ENCODE measurements at regions not wholly inside any gene's neighbourhood (a gene's known extent, or its start where the extent isn't known, plus 50 kb on each side); places are given as distances from the start of the nearest gene placed in this dataset.

DNA sequence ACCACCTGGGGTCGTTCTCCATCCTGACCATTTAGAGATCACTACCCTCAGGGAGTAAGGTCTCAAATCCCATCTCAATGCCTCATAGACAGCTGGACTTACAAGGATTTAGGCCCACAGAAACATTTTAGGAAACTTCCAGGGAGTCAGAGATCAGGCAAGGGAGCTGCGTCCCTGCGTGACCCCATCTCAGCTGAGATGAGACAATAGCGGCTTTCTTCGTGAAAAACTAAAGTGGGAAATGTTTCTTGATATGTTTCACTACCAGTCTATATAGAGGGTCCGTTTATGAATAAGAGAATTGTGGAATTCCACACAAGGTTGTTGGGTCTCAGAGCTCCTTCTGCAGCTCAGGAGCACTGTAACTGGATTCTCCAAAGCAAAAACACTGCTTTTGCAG, 105.1 kb downstream of the VCPKMT start:
- Mint-ChIP-seq H3K27ac (no peak overlapping the region), H3K4me1 (peaks cover 13 to 46% (median 20%) of the 10 kb centered on the region in 7 donors), H3K36me3 (peaks cover 4 to 25% (median 16%) of the 10 kb centered on the region in 5 donors), H3K9me3 (peaks cover 0 to 2% (median 0%) of the 10 kb centered on the region in 11 donors), H3K27me3 (no peaks in the 10 kb centered on the region), H3K4me3 (no peak overlapping the region)
- POLR2A ChIA-PET, result interaction anchor here (0.8 to 1.1 kb wide), 2 partner anchors 9 to 16 kb away, joined by 3 read pairs; no protein-coding TSS in a partner anchor
- no peak overlapping the region for H3K4me3 ChIP-seq (ENCODE audit: low read length)
- H3K9me3 ChIP-seq (ENCODE audit: control insufficient read depth in 2 of 3, low read length in 3 of 3), result no peaks in the 10 kb centered on the region
- H3K27me3 ChIP-seq (ENCODE audit: control insufficient read depth in 2 of 2, insufficient read depth in 2 of 2, low read length in 2 of 2), result no peaks in the 10 kb centered on the region
- intact Hi-C loops (cut with micrococcal nuclease), result no loop called here
- H3K36me3 ChIP-seq (ENCODE audit: control insufficient read depth in 2 of 3, insufficient read depth in 3 of 3, low read length in 3 of 3), result no peaks in the 10 kb centered on the region
- DNase-seq (no peak), ATAC-seq (no peak)
- peaks cover 0 to 2% of the 10 kb centered on the region in 2 donors for H3K4me1 ChIP-seq (ENCODE audit: control insufficient read depth in 2 of 2, insufficient read depth in 2 of 2, low read length in 2 of 2)
- no peak overlapping the region for H3K27ac ChIP-seq (ENCODE audit: low read depth, low read length)
- CTCF ChIA-PET, result interaction anchor here (0.6 to 0.9 kb wide), 2 partner anchors 93 to 149 kb away, joined by 4 read pairs; no protein-coding TSS in a partner anchor

DNA sequence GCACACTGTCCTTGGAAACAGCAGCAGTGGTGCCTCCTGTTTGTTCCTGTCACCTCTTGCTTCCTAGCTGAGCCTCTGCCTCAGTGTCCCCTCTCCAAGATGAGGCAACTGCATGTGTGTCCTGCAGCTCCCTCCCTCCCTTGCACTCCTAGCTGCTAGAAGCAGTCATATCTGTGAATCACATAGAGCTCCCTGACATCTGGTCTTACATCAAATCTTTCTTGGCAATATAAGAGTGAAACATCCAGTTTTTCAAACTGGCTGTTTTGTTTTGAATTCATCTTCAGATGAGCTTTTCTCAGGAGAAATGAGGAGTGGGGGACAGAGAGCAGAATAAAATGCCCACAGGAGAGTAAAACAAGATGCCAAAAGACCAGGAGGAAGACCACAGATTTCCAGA, 103.7 kb downstream of the VCPKMT start:
- Histone ChIP-seq H3K27ac (ENCODE audit: low read depth, low read length) (no peak overlapping the region), H3K27me3 (ENCODE audit: control insufficient read depth in 2 of 2, insufficient read depth in 2 of 2, low read length in 2 of 2) (no peaks in the 10 kb centered on the region), H3K4me3 (ENCODE audit: low read length) (no peak overlapping the region), H3K36me3 (ENCODE audit: control insufficient read depth in 2 of 3, insufficient read depth in 3 of 3, low read length in 3 of 3) (no peaks in the 10 kb centered on the region), H3K4me1 (ENCODE audit: control insufficient read depth in 2 of 2, insufficient read depth in 2 of 2, low read length in 2 of 2) (peaks cover 0 to 4% of the 10 kb centered on the region in 2 donors), H3K9me3 (ENCODE audit: control insufficient read depth in 2 of 3, low read length in 3 of 3) (no peaks in the 10 kb centered on the region)
- ATAC-seq (no peak), DNase-seq (no peak)
- intact Hi-C loops (cut with micrococcal nuclease), result no loop called here
- peaks cover 0 to 2% (median 0%) of the 10 kb centered on the region in 11 donors for H3K9me3 Mint-ChIP-seq
- H3K27ac Mint-ChIP-seq, result peak overlapping the region in 3 of 9 donors; percentile 12 to 49 (median 46)
- CTCF ChIA-PET, result no interaction called here
- no peaks in the 10 kb centered on the region for H3K27me3 Mint-ChIP-seq
- H3K36me3 Mint-ChIP-seq, result peaks cover 4 to 30% (median 18%) of the 10 kb centered on the region in 5 donors
- peaks cover 16 to 41% (median 30%) of the 10 kb centered on the region in 7 donors for H3K4me1 Mint-ChIP-seq
- no peak overlapping the region for H3K4me3 Mint-ChIP-seq
- POLR2A ChIA-PET, result interaction anchor here (0.7 to 1.7 kb wide), 2 partner anchors 9 to 11 kb away, joined by 3 to 6 read pairs; no protein-coding TSS in a partner anchor

DNA sequence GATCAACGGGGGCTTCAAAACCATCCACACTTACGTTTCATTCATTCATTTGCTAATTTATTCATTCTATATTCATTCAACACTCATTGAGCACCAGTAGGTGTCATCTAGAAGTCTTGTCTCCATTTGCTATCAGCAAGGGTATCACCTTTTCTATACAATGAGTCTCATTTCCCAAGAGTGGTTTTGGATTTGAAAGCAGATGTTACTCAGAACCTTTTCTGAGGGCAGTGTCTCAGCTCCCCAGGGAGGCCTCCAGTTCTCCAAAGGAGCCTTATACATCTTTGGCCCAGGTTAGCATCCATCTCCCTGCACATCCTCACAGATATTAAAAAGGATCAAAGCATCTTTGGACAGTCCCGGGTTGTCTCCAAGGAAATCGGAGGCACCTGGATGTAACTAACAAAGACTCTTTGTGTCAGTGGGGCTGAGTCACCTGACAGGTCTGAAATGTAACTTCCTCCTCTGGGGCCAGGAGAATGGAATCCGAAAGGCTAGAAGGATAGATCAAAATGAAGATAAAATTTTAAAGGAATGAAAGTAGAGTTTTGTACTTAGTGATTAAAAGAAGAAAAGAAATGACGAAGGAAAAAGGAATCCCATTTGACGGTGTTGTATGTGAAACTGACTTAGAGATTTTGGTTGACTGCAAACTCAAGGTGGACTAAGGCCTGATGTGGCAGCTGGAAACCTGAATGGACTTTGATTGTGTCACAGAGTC, 103.0 kb downstream of the VCPKMT start:
- H3K27ac ChIP-seq (ENCODE audit: low read depth, low read length), result no peak overlapping the region
- no peaks in the 10 kb centered on the region for H3K9me3 ChIP-seq (ENCODE audit: control insufficient read depth in 2 of 3, low read length in 3 of 3)
- peaks cover 0 to 4% of the 10 kb centered on the region in 2 donors for H3K4me1 ChIP-seq (ENCODE audit: control insufficient read depth in 2 of 2, insufficient read depth in 2 of 2, low read length in 2 of 2)
- intact Hi-C loops (cut with micrococcal nuclease), result no loop called here
- Mint-ChIP-seq H3K27ac (peak overlapping the region in 4 of 9 donors; percentile 7 to 40 (median 14)), H3K36me3 (peaks cover 4 to 30% (median 21%) of the 10 kb centered on the region in 5 donors), H3K27me3 (no peaks in the 10 kb centered on the region), H3K4me3 (no peak overlapping the region), H3K9me3 (peaks cover 0 to 2% (median 0%) of the 10 kb centered on the region in 11 donors), H3K4me1 (peaks cover 18 to 36% (median 30%) of the 10 kb centered on the region in 7 donors)
- POLR2A ChIA-PET, result interaction anchor here (0.7 to 1.7 kb wide), 3 partner anchors 9 to 81 kb away, joined by 3 to 6 read pairs (median 6); no protein-coding TSS in a partner anchor
- no peaks in the 10 kb centered on the region for H3K36me3 ChIP-seq (ENCODE audit: control insufficient read depth in 2 of 3, insufficient read depth in 3 of 3, low read length in 3 of 3)
- DNase-seq (no peak), ATAC-seq (no peak)
- H3K4me3 ChIP-seq (ENCODE audit: low read length), result no peak overlapping the region
- CTCF ChIA-PET, result no interaction called here
- no peaks in the 10 kb centered on the region for H3K27me3 ChIP-seq (ENCODE audit: control insufficient read depth in 2 of 2, insufficient read depth in 2 of 2, low read length in 2 of 2)

DNA sequence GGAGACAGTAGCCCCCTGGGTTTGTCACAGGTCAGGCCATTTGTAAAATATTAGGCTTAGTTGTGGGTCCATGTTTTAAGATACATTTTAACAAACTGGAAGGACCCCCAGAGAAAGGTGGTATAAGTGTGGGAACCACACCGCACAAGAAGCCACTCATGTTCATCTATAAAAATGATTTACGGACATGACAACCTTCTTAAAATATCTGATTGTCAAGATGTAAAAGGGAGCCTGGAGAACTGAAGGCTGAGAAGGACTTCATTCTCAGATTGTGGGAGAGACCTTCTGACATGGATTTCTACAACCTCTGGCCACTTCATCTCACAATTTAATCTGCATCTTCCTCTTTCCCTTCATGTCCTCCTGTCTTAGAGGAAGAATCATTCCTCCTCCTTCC, 102.4 kb downstream of the VCPKMT start:
- Mint-ChIP-seq H3K27ac (peak overlapping the region in 2 of 9 donors; percentile 17 to 32), H3K9me3 (peaks cover 0 to 3% (median 0%) of the 10 kb centered on the region in 11 donors), H3K4me1 (peaks cover 14 to 33% (median 28%) of the 10 kb centered on the region in 7 donors), H3K36me3 (peaks cover 4 to 30% (median 20%) of the 10 kb centered on the region in 5 donors), H3K4me3 (no peak overlapping the region), H3K27me3 (no peaks in the 10 kb centered on the region)
- Histone ChIP-seq H3K4me1 (ENCODE audit: control insufficient read depth in 2 of 2, insufficient read depth in 2 of 2, low read length in 2 of 2) (peaks cover 0 to 4% of the 10 kb centered on the region in 2 donors), H3K27ac (ENCODE audit: low read depth, low read length) (no peak overlapping the region), H3K4me3 (ENCODE audit: low read length) (no peak overlapping the region), H3K27me3 (ENCODE audit: control insufficient read depth in 2 of 2, insufficient read depth in 2 of 2, low read length in 2 of 2) (no peaks in the 10 kb centered on the region), H3K9me3 (ENCODE audit: control insufficient read depth in 2 of 3, low read length in 3 of 3) (no peaks in the 10 kb centered on the region), H3K36me3 (ENCODE audit: control insufficient read depth in 2 of 3, insufficient read depth in 3 of 3, low read length in 3 of 3) (no peaks in the 10 kb centered on the region)
- DNase-seq (no peak), ATAC-seq (no peak)
- CTCF ChIA-PET, result no interaction called here
- intact Hi-C loops (cut with micrococcal nuclease), result no loop called here
- POLR2A ChIA-PET, result interaction anchor here (0.8 kb wide), 1 partner anchor 81 kb away, joined by 6 read pairs; no protein-coding TSS in a partner anchor

DNA sequence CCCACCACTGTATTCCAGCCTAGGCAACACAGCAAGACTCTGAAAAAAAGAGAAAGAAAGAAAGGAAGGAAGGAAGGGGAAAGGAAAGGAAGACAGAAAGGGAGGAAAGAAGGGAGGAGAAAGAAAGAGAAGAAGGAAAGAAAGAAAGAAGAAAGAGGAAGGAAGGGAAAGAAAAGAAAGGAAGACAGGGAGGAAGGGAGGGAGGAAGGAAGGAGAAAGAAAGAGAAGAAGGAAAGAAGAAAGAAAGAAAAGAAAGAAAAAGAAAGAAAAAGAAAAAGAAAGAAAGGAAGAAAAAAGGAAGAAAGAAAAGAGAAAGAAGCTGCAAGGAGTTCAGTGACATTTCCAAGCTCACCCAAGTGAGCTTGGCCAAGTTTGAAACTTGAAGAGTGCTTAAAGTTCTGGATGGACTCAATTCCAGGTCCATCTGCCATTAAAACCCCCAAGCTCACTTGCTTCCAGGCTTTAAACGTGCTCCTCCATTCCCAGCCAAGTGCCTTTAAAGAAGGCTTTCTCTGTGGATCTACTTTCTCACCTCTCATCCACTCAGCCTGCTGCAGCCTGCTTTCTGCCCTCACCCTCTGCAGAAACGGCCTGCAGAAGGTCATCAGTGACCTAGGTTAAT, 101.5 kb downstream of the VCPKMT start:
- no peak overlapping the region for H3K4me3 Mint-ChIP-seq
- Histone ChIP-seq H3K4me3 (ENCODE audit: low read length) (no peak overlapping the region), H3K9me3 (ENCODE audit: control insufficient read depth in 2 of 3, low read length in 3 of 3) (peaks cover 0 to under 1% (median 0%) of the 10 kb centered on the region in 3 experiments), H3K27me3 (ENCODE audit: control insufficient read depth in 2 of 2, insufficient read depth in 2 of 2, low read length in 2 of 2) (no peaks in the 10 kb centered on the region), H3K36me3 (ENCODE audit: control insufficient read depth in 2 of 3, insufficient read depth in 3 of 3, low read length in 3 of 3) (peaks cover 0 to under 1% (median 0%) of the 10 kb centered on the region in 3 experiments), H3K27ac (ENCODE audit: low read depth, low read length) (no peak overlapping the region), H3K4me1 (ENCODE audit: control insufficient read depth in 2 of 2, insufficient read depth in 2 of 2, low read length in 2 of 2) (peaks cover 0 to 4% of the 10 kb centered on the region in 2 donors)
- H3K27me3 Mint-ChIP-seq, result no peaks in the 10 kb centered on the region
- H3K9me3 Mint-ChIP-seq, result peaks cover 0 to 13% (median 2%) of the 10 kb centered on the region in 11 donors
- H3K4me1 Mint-ChIP-seq, result peaks cover 12 to 42% (median 31%) of the 10 kb centered on the region in 7 donors
- ChIA-PET CTCF (no interaction called here), POLR2A (interaction anchor here (1.0 to 1.3 kb wide), 2 partner anchors 11 to 67 kb away, joined by 3 read pairs; no protein-coding TSS in a partner anchor)
- intact Hi-C loops (cut with micrococcal nuclease), result no loop called here
- DNase-seq (no peak), ATAC-seq (no peak)
- peak overlapping the region in 3 of 9 donors; percentile 32 to 73 (median 62) for H3K27ac Mint-ChIP-seq
- H3K36me3 Mint-ChIP-seq, result peaks cover 9 to 38% (median 21%) of the 10 kb centered on the region in 5 donors

DNA sequence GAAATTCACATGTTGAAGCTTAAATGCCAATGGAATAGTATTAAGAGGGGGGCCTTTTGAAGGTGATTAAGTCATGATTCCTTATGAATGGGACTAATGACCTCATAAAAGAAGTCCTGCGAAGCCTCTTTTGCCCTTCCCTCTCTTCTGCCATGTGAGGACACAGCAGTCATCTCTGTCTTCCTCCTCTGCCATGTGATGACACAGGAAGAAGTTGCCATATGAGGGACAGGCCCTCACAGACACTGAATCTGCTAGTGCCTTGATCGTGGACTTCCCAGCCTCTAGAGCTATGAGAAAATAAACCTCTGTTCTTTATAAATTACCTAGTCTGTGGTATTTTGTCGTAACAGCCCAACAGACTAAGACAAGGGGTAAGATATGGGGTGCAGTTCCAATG, 100.7 kb downstream of the VCPKMT start:
- no peak overlapping the region for H3K27ac ChIP-seq (ENCODE audit: low read depth, low read length)
- Mint-ChIP-seq H3K4me1 (peaks cover 11 to 43% (median 32%) of the 10 kb centered on the region in 7 donors), H3K27ac (peak overlapping the region in 2 of 9 donors; percentile 23 to 76), H3K27me3 (no peaks in the 10 kb centered on the region), H3K36me3 (peaks cover 12 to 39% (median 22%) of the 10 kb centered on the region in 5 donors), H3K4me3 (peak overlapping the region in 1 of 10 donors; percentile 32), H3K9me3 (peaks cover 0 to 17% (median 3%) of the 10 kb centered on the region in 11 donors)
- peaks cover 0 to 8% (median 0%) of the 10 kb centered on the region in 3 experiments for H3K9me3 ChIP-seq (ENCODE audit: control insufficient read depth in 2 of 3, low read length in 3 of 3)
- H3K27me3 ChIP-seq (ENCODE audit: control insufficient read depth in 2 of 2, insufficient read depth in 2 of 2, low read length in 2 of 2), result no peaks in the 10 kb centered on the region
- H3K4me3 ChIP-seq (ENCODE audit: low read length), result no peak overlapping the region
- POLR2A ChIA-PET, result interaction anchor here (0.6 to 1.3 kb wide), 4 partner anchors 21 to 84 kb away, joined by 3 to 4 read pairs (median 3); no protein-coding TSS in a partner anchor
- CTCF ChIA-PET, result no interaction called here
- ATAC-seq (peak; percentile 36), DNase-seq (no peak)
- peaks cover 0 to 4% of the 10 kb centered on the region in 2 donors for H3K4me1 ChIP-seq (ENCODE audit: control insufficient read depth in 2 of 2, insufficient read depth in 2 of 2, low read length in 2 of 2)
- intact Hi-C loops (cut with micrococcal nuclease), result no loop called here
- peaks cover 0 to 6% (median 0%) of the 10 kb centered on the region in 3 experiments for H3K36me3 ChIP-seq (ENCODE audit: control insufficient read depth in 2 of 3, insufficient read depth in 3 of 3, low read length in 3 of 3)

Data from naive thymus-derived CD4-positive, alpha-beta T cell (primary cell).